HG03565 (cell line): ENCODE measurements at regions not wholly inside any gene's neighbourhood (a gene's known extent, or its start where the extent isn't known, plus 50 kb on each side); places are given as distances from the start of the nearest gene placed in this dataset.

ENCODE experiments used
- ATAC-seq: cut with Tn5 transposase; IDR thresholded peaks from one replicate; pipeline ENCODE4 v1.9.1; 2021; ENCODE audit warnings: mild to moderate bottlenecking, moderate library complexity; ENCODE audit not compliant: unreplicated experiment

DNA sequence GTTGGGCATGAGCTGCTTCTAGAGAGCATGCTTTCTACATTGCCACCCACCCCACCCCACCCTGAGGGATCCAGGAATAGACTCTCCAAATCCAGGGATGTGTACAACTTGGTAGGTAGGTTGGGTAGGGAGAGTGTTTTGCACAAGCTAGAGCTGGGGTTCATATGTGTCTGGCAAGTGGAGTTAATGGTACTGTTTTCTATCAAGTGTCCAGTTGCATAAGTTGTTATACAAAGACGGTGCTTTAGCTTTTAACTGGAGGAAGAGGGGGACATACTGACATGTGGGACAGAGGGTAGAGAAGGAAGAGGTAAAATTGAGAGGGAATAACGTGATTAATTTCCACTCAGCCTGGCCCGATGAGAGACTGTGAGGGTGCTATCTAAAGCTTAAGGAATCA lies 51.0 kb upstream of the TNC start:
- no peak for ATAC-seq

DNA sequence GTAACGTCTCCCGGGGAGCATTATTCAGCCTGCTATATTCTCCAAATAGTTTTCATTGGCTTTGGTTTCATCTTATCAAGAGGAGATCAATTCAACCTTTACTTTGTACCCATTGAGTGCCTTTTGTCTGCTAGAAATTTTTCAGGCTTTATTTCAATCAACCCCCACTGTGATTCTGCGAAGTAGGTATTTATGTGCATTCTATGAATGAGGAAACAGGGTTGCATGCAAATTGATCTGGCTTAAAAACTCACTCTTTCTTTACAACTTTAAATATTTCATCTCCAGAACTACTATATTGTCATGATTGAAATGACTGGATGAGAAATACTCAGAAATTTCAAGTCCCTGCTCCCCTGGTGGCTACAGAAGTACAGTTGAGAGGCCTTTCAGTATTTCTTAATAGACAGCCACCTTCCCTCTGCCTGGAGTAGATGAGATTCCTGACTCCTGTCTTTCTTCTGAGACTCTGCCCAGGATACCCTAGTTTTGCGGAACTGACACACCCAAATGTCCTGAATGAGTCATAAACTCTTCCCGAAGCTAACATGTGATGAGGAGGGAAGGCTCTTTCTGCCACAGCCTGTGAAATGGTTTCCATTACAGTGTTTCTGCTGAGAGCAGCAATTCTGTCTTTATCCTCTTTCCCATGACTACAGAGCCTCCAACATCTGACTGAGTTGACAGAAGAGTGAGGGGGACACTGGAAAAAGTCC lies 52.6 kb upstream of the TNC start:
- no peak for ATAC-seq

DNA sequence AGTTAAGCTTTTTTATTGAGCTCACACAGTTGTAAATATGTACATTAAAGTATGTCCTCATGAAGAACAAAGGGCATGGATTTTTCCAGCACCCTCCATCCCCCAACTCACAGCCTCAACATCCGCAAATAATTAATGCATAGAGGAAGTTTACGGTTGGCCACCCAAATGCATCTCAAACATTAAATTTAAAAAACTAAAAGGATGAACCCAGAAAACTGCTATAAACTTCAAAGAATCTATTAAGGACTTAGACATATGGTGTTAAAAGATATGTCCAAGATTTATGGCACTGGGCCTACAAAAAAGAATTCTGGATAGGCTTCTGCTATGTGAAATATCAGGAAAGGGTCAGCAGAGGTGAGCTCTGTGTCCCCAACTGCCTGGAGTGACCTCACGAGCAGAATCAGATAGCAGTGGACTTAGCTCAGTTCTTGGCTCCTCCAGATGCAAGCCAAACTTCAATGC lies 54.0 kb upstream of the TNC start:
- no peak for ATAC-seq

DNA sequence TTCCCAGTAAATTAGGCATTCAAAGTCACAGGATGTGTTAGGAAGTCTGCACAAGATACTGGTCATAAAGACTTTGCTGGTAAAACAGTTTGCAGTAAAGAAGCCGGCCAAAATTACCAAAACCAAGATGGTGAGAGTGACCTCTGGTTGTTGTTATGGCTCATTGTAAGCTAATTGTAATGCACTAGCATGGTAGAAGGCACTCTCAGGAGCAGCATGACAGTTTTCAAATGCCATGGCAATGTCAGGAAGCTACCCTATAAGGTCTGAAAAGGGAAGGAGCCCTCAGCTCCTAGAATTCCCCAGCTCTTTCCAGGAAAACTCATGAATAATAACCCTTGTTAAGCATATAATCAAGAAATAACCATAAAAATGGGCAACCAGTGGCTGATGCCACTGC lies 64.3 kb upstream of the TNC start:
- ATAC-seq: no peak

DNA sequence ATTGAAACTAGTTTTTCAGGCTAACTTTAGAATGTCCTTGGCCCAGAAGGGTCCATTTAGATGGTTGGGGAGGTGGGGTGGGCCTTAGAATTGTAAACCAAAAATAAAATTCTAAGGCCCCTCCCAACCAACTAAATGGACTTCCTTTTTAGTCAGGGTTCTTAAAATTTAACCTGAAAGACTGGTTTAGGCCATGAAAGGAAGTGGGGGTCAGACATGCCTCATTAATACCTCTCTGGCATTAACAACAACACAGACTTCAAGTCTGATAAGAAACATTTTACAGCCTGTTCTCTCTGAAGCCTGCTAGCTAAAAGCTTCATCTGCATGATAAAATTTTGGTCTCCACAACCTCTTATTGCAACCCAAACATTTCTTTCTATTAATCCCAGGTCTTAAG lies 65.5 kb upstream of the TNC start:
- ATAC-seq: no peak

DNA sequence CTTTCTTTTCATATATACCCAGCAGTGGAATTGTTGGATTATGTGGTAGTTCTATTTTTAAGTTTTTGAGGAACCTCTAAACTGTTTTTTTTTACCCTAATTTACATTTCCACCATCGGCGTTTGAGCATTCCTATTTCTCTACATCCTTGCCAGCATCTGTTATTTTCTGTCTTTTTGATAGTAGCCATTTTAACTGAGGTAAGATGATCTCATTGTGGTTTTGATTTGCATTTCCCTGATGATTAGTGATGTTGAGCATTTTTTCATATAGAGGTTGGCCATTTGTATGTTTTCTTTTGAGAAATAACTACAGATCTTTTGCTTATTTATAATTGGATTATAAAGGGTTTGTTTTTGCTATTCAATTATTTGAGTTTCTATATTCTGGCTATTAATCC lies 71.7 kb upstream of the TNC start:
- ATAC-seq: no peak

DNA sequence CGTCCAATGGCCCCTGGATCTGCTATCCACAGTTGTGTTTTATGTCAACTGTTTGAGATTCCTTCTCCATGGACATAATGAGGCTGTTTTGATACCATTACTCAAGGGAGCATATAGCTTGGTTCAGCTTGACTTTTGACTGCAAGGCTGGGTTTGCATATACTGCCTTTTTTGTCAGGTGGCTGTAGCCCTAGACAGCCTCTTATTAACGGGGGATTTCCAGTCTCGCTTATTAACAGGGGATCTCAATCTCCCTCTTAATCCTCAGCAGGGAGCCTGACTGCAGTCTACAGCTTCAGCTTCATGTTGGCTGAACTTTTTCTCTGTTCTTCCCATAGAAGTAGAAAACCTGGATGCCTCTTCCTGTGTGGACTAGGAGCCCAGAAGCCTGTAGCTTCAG lies 73.7 kb upstream of the TNC start:
- ATAC-seq: no peak

DNA sequence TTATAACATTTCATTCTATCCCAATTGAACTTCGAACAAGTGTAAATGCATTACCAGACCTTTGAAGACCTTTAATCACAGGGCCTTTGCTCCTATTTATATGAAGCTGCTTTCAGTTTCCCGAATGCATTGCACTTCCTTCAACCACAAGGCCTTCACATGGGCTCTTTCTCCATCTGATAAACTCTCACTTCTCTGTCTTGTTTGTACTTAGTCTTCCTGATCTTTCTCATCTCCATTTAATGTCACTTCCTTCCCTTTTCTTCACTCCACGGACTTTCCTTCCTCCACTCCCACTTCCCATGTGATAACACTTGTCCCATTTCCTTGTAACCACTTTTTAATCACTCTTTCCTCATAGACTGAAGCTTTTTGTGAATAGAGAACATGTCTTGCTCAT lies 74.3 kb upstream of the TNC start:
- ATAC-seq: no peak

DNA sequence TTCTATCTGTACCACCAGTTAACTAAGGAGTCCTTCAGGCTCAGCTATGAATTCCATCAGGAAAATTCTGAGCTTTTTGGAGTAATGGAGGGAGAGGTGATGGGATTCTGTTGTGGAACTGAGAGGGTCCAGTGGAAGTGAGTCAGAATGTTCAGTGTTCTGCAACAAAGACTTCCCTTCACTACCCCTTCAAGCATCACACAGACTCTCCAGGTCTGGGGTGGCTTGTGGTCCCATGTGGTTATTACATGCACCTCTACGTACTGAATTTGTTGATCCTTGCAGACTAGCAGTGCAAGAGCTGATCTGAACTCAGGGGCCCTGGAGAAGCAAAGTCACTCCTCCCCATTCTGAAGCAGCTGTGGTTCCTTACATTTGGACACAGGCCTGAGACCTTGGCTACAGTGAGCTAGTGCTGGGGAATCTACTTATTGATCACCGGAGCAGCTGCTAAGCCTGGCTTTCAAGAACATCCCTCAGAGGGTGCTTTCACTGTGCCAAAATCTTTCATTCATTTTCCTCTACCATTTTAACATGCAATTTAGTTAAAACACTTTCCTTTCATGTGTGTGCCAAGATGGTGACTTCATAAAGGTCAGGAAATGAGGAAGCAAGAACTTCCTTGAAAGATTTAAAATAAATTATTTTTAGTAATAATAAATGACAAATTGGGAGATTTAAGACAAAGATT lies 75.0 kb upstream of the TNC start:
- peak; percentile 78 for ATAC-seq

DNA sequence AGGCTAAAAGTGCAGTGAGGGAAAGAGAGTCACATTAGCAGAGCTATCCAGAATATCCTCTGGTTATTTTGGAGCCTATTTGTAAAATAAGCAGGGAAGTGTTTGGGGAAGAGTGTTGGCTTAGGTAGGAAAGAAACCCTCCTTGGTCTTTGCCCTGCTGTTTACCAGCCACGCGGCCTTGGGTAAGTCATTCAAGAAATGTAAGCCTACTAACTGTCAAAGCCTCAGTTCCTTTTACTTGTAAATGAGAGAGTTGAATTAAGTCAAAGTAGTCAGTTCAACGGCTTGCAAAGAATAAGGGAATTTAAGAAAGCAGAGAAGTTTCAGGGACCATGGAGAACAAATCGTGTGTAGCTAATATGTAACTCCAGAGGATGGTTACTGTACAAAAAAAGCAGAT lies 75.8 kb upstream of the TNC start:
- ATAC-seq: no peak

DNA sequence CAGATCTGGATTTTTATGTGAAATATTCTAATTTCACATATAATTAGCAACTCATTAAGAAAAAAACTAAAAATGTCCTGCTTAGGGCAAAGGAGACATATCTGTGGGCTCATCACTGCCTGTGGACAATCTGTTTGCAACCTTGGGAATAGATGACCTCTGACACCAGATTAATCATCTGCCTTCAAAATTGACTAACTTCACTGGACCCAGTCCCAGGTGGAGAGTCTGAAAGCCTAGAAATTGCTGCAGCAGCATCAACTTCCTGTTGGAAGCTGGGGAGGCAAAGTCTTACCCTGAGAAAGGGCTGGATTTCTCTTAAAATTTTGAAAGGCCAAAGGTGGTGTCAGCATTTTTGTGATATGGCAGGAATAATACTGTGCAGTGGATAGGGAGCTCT lies 76.3 kb upstream of the TNC start:
- ATAC-seq: no peak

DNA sequence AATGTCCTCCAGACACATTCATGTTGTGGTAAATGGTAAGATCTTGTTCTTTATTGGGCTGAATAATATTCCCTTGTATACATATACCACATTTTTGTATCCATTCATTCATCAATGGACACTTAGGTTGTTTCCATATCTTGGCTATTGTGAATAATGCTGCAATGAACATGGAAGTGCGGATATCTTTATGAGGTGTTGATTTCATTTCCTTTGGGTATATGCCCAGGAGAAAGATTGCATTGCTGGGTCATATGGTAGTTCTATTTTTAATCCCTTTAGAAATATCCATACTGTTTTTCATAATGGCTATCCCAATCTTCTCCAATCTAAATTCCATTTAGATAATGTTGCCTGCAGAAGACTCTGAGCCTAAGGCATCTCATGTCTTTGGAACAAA lies 78.0 kb upstream of the TNC start:
- no peak for ATAC-seq

DNA sequence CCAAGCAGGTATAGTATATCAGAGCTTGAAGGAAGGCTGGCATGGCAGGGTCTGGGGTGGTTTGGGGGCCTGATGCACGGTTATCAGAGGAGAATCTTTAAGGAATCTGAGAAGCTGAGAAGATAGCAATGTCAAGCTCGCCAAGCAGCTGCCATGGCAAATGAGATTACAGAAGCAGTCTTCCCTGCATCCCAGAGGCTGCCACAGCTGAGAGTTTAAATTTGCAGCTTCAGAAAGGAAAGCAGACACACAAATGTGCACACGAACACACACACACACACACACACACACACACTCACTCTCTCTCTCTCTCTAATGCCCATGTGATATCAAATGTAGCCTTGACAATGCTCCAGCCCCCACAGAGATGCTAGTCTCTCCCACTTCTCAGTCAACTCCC lies 79.0 kb upstream of the TNC start:
- ATAC-seq: no peak

DNA sequence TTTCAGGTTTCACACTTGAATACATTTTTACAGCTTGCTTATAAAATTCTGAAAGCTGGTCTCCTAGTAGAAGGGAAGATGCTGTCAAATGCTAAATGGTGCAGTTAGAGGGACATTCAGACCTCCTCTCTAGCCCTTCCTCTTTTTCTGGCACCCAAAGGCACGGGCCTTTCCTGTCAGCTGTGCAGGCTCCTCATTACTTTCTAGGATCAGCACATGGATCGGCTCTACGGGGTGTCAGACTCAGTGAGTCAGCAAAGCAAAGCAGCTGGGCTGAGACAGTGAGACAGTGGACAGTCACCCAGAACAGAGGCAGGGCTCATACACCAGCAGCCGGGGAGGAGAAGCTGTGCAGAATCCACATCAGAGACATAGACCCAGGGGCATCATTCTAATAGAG lies 80.0 kb upstream of the TNC start:
- no peak for ATAC-seq

DNA sequence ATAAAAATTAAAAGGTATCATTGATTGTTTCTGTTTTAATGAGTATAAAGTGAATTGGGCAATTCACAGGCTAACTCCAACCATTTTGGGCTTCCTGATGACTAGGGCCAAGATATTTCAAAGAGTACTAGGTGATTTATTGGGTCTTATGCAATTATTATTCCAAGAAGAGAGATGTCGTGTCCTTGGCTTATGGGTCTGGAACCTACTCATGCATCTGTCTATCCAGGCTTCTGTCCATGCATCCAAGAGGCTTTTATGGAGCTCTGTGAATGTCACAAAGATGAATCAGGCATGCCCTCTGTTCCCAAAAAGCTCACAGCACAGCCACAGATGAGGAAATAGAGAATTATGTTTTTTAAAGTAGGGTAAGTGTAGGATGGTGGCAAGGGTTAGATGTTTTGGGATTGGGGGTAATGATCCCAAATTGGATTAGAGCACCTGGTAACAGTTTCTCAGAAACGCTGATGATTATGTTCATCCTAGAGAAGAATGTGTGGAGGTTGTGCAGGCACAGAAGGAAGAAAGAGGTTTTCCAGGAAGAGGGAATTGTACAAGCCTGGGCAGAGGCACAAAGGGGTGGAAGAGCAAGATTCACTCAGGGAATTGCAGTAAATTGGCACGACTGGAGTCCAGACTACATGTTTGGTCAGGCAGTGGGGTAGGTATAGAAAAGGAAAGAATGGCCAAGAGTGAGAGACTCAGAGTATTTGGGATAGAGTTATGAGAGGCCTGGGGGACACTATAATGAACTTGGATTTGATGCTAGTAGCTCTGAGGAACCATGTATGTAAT lies 83.0 kb upstream of the TNC start:
- no peak for ATAC-seq

DNA sequence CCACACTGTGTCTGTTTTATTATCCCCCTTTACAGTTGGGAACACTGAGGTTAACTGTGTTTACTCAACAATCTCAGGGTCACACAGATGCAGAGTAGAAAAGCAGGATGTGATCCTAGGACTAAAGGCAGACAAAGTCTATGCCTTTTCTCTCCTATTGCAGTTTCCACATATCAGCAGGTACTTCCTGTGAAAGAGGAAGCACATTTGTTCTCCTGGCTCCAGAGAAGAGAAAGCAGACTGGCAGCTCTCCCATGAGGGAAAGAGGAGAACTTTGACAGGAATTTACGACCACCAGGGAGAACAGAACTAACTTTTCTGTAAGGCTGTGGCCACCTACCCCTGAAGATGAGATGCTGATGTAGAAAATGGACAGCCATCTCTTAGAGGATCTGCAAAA lies 84.2 kb upstream of the TNC start:
- ATAC-seq: no peak

DNA sequence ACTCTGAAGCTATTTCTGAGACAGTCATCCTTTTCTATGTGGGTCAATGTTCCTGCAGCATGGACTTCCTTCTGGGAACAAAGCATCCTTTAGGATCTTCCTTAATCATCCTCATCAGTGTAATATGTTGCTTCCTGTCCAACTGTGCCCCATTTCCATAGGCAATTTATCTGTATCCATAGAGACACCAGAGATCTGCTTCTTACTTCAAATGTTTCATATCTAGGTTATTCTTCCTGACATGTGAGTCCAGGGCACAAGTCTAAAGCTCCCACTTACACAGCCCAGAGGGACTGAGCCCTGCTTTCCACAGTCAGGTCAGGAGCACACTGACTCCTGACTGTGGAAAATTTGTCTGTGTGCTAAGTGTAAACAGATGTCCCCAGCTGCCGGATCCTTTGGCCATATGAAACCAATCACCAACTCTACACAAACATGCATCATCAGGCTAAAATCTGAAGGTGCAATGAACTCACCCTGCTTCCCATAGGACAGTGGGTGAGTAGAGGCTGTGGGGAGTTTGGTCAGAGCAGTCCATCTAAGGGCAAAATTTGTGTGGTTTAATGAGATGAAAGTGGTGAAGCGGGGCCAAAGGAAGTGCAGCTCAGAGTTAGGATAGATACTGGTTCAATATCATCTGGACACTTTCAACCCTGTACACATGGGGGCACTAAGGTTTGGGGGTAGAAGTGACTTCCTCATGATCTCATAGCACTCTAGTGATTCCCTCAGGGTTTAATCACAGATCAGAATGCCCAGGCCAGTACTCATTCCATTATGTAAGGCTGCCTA lies 85.2 kb upstream of the TNC start:
- no peak for ATAC-seq

DNA sequence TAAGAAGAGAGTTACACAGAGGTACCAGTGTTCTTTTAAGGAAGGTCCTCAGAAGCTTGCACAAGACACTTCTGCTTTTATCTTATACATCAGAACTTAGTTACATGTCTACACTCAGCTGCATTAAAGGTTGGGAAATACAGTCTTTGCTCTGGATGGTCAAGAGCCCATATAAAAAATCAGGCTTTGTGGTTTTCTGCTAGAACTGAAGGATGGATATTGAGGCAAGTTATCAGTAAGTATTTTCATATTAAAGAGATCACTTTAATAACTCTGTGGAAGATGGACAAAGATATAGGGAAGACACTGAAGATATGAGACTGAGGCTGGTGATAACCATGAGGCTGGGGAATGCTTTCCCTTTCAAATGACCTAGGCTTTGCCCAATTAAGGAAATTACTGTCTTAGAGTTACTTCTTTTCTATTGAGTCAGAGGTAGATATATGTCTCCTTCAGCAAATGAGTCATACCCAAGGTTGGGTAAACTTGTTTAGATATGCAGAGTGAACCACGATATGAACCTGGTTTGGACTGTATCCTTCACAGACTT lies 87.0 kb upstream of the TNC start:
- ATAC-seq: peak; percentile 48

DNA sequence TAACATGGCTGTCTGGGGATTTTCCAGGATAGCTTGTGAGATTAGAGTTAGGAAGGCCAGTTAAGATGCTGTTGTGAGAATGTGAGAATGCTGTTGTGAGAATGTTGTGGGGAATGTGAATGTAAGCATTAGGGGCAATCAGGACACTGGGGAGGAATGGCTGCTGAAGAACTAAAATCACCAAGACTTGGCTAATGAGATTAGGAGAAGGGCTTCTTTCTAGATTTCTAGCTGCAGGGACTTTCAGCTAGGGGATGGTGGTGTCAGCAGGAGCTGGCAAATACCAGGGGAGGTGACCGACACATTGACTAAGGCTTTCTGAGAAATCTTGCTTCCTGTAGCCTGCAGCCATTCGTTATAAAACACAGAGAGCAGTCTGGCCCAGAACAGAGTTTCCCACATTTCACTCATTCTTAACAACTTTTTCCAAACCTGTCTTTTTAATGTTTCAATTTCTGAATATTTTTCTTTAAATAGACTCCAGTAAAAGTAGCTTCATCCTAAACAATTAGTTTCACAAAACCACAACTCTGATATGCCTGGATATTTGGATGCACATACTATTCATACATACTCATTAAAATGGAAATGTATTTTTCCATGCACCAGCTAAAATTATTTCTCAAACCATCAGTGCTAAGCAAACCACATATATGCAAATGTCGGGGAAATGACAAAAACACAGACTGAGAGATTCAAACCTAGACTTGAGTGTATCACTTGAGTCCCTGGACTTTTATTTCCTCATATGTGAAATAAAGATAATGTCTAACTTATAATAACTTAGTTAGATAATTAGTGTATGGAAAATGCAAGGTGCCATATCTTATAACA lies 89.3 kb upstream of the TNC start:
- peak; percentile 26 for ATAC-seq

DNA sequence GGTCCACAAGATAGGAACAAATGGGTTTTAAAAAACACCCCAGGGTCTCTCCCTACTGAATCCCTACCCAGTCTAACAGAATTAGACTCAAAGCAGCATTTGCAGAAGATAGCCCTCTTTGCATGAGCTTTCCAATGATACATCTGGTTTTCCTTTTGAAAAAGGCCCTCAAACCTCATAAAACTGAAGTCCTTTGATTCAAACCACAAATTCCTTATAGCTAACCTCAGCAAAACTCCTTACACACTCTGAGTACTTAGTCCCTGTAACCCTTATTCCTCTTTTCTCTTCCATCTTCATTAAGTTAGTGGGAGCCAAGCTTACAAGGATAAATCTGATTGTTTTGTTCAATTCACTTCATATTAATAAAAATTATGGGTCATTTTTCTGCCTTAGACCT lies 90.5 kb upstream of the TNC start:
- ATAC-seq: no peak
